NK-92 (cell line): ENCODE measurements at regions not wholly inside any gene's neighbourhood (a gene's known extent, or its start where the extent isn't known, plus 50 kb on each side); places are given as distances from the start of the nearest gene placed in this dataset.

Source experiments
- DNase-seq: peaks from one replicate; lab custom pipeline; 2025; ENCODE audit not compliant: unreplicated experiment; lab: John Stamatoyannopoulos, UW

- no peak for DNase-seq
Observed at GRCh38 chr5:90135779-90136378, 273.7 kb downstream of the CETN3 start.

GRCh38 chr5:90134892-90135291, 274.7 kb downstream of the CETN3 start:
- no peak for DNase-seq

- DNase-seq = no peak
Observed at GRCh38 chr5:90134381-90134780, 275.2 kb downstream of the CETN3 start.

- no peak for DNase-seq
Observed at GRCh38 chr5:90133941-90134340, 275.6 kb downstream of the CETN3 start.

- DNase-seq = no peak
Observed at GRCh38 chr5:90131383-90132133, 278.0 kb downstream of the CETN3 start.

- DNase-seq = no peak
Observed at GRCh38 chr5:90128551-90128950, 281.0 kb downstream of the CETN3 start.

GRCh38 chr5:90119531-90119971, 290.0 kb downstream of the CETN3 start:
- DNase-seq = no peak

- DNase-seq = no peak
Observed at GRCh38 chr5:90117005-90117404, 292.6 kb downstream of the CETN3 start.

GRCh38 chr5:90113108-90113507, 296.4 kb downstream of the CETN3 start:
- no peak for DNase-seq

- no peak for DNase-seq
Observed at GRCh38 chr5:90112033-90112692, 297.4 kb downstream of the CETN3 start.

- DNase-seq = no peak
Observed at GRCh38 chr5:90111364-90112032, 298.1 kb downstream of the CETN3 start.

- DNase-seq = no peak
Observed at GRCh38 chr5:90109285-90109684, 300.3 kb downstream of the CETN3 start.

- no peak for DNase-seq
Observed at GRCh38 chr5:90099099-90099498, 310.5 kb downstream of the CETN3 start.

GRCh38 chr5:90097082-90097477, 312.5 kb downstream of the CETN3 start:
- DNase-seq = no peak

- no peak for DNase-seq
Observed at GRCh38 chr5:90096415-90097081, 313.0 kb downstream of the CETN3 start.

- DNase-seq = no peak
Observed at GRCh38 chr5:90095292-90096060, 314.1 kb downstream of the CETN3 start.

GRCh38 chr5:90093751-90094485, 315.6 kb downstream of the CETN3 start:
- no peak for DNase-seq

- DNase-seq = no peak
Observed at GRCh38 chr5:90092734-90093133, 316.8 kb downstream of the CETN3 start.

- no peak for DNase-seq
Observed at GRCh38 chr5:90084342-90084741, 325.2 kb downstream of the CETN3 start.
